ENCODE measurements at regions not wholly inside any gene's neighbourhood (a gene's known extent, or its start where the extent isn't known, plus 50 kb on each side); places are given as distances from the start of the nearest gene placed in this dataset.

DNA sequence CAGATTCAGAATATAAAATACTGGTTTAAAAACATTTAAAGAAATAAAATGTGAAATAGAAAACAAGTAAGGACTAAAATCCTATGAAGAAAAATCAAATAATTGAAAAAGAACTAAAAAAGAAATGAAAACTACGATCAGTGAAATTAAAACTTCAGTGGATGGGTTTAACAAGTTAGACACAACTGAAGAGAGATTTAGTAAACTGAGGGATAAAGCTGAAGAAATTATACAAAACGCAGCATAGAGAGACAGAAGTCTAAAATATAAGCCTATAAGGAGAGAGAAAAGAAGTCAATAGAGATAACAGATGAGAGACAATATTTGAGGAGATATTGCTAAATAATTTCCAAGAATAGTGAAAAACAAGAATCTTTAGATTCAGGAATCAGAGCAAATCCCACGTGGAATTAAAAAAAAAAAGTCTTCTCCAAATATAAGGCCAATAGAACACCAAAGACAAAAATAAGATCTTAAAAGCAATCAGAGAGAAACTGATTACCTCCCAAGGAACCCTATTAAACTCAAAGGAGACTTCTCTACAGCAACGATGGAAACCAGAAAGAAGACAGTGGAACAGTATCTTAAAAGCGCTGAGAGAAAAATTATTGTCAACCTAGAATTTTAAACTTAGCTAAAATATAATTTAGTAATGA lies 59.6 kb upstream of the ABL1 start:
- no peaks in the 10 kb centered on the region for H3K36me3 Mint-ChIP-seq (ENCODE audit: low read depth)
- intact Hi-C loops (cut with micrococcal nuclease), result no loop called here
- H3K9me3 Mint-ChIP-seq, result peaks cover 5% of the 10 kb centered on the region
- peaks cover 14% of the 10 kb centered on the region for H3K4me1 Mint-ChIP-seq
- ChIA-PET POLR2A (interaction anchor here (0.5 kb wide), 1 partner anchor 598 kb away, joined by 4 read pairs; no protein-coding TSS in a partner anchor), CTCF (interaction anchor here (1.2 kb wide), 1 partner anchor 87 kb away, joined by 3 read pairs; no protein-coding TSS in a partner anchor)
- H3K4me3 Mint-ChIP-seq, result no peak overlapping the region
- TF ChIP-seq, protein P1, sequence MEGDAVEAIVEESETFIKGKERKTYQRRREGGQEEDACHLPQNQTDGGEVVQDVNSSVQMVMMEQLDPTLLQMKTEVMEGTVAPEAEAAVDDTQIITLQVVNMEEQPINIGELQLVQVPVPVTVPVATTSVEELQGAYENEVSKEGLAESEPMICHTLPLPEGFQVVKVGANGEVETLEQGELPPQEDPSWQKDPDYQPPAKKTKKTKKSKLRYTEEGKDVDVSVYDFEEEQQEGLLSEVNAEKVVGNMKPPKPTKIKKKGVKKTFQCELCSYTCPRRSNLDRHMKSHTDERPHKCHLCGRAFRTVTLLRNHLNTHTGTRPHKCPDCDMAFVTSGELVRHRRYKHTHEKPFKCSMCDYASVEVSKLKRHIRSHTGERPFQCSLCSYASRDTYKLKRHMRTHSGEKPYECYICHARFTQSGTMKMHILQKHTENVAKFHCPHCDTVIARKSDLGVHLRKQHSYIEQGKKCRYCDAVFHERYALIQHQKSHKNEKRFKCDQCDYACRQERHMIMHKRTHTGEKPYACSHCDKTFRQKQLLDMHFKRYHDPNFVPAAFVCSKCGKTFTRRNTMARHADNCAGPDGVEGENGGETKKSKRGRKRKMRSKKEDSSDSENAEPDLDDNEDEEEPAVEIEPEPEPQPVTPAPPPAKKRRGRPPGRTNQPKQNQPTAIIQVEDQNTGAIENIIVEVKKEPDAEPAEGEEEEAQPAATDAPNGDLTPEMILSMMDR (IDR thresholded peaks at IDR 0.05), result no peak
- H3K27me3 Mint-ChIP-seq, result no peaks in the 10 kb centered on the region
- no peak overlapping the region for H3K27ac Mint-ChIP-seq
- no peak for DNase-seq
- no peak for ATAC-seq (ENCODE audit: low read depth)

DNA sequence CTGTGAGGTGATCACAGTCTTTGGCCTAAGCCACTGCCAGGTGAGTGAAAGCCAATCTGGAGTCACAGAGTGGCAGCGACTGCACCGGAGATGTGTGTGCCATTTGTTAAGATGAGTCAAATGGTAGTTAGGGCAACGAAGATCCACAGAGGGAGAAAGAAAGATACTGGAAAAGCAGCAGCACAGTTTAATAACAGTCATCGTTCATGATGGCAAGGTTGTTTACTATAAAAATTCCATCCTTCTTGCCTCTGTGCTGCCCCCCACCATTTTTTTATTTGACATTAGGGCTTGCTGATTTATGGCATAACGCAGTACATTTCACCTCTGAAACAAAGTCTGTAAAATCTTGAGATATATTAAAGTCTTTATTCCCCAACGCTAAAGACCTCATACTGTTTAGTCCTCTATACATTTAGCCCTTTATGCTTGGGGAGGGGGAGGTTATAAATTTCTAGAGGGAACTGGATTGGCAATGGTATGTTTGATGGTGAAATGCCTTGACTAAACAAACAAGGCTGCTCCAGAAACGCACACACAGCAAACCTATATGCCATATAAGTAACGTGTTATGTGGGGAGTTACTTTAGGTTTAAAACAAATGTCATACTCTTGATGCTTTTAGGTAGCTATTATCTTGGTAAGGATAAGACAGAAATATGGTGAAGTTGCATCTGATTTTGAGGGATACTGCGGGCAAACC lies 55.8 kb upstream of the ABL1 start:
- DNase-seq (no peak), ATAC-seq (ENCODE audit: low read depth) (no peak)
- H3K36me3 Mint-ChIP-seq (ENCODE audit: low read depth), result no peaks in the 10 kb centered on the region
- peaks cover 5% of the 10 kb centered on the region for H3K9me3 Mint-ChIP-seq
- intact Hi-C loops (cut with micrococcal nuclease), result no loop called here
- H3K4me3 Mint-ChIP-seq, result no peak overlapping the region
- peaks cover 14% of the 10 kb centered on the region for H3K4me1 Mint-ChIP-seq
- H3K27ac Mint-ChIP-seq, result no peak overlapping the region
- CTCF ChIA-PET, result interaction anchor here (1.4 kb wide), 1 partner anchor 90 kb away, joined by 4 read pairs; no protein-coding TSS in a partner anchor
- H3K27me3 Mint-ChIP-seq, result no peaks in the 10 kb centered on the region
- TF ChIP-seq, protein P1 (IDR thresholded peaks at IDR 0.05), result no peak
- POLR2A ChIA-PET, result no interaction called here

DNA sequence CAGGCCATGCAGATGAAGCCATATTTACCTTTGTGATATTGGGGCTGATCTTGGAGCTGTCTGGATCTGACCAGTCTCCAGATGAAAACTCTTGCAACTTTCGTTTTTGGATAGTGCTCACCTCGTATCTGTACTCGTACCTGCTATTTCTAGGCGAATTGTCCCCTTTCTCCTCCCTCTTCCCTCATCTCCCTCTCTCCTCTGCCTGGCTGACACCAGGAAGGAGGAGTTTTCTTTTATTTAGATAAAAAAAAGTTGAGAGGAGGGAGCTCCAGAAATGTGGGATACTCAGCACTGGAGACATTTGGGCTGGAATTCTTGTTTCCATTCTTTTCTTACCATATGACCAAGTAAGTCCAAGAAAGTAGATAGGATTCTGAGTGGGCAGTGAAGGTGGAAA lies 54.6 kb upstream of the ABL1 start:
- ChIA-PET CTCF (no interaction called here), POLR2A (interaction anchor here (0.6 kb wide), 1 partner anchor 49 kb away, joined by 11 read pairs; no protein-coding TSS in a partner anchor)
- peaks cover 6% of the 10 kb centered on the region for H3K4me1 Mint-ChIP-seq
- no peaks in the 10 kb centered on the region for H3K36me3 Mint-ChIP-seq (ENCODE audit: low read depth)
- no peaks in the 10 kb centered on the region for H3K27me3 Mint-ChIP-seq
- no peak for DNase-seq
- H3K9me3 Mint-ChIP-seq, result peaks cover 3% of the 10 kb centered on the region
- ATAC-seq (ENCODE audit: low read depth), result no peak
- TF ChIP-seq, protein P1 (IDR thresholded peaks at IDR 0.05), result no peak
- H3K27ac Mint-ChIP-seq, result no peak overlapping the region
- intact Hi-C loops (cut with micrococcal nuclease), result no loop called here
- H3K4me3 Mint-ChIP-seq, result no peak overlapping the region

DNA sequence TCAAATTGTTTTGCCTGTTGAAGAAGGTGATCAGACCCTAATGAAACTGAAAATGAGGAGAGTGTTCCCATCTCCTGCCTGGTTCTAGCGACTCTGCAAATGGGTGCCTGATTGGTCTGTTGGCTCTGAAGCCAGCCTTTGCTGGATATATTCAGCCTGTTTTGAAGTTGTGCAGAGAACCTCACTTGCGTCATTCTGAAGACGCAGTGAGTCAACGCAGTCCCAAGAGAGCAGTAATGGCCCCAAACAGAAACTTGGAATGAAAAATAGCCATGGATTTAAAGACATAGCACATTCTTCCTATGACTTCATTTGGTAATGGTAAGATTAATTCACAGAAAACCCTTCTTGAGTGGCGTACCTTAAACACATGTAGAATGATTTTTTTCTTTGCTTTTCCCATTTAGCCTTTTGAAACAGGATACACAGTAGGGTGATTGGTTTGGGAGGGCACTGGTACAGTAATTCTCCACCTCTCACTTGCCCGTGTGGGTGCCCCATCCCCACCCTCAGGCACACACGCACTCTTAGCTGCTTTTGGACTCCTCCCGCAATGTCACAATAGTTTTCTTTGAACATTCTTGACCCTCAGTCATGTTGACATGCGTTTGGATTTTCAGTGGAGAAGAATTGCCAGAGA lies 54.1 kb upstream of the ABL1 start:
- TF ChIP-seq, protein P1 (IDR thresholded peaks at IDR 0.05), result no peak
- ChIA-PET CTCF (interaction anchor here (1.2 kb wide), 1 partner anchor 9 kb away, joined by 4 read pairs; no protein-coding TSS in a partner anchor), POLR2A (interaction anchor here (0.6 kb wide), 1 partner anchor 50 kb away, joined by 11 read pairs; no protein-coding TSS in a partner anchor)
- intact Hi-C loops (cut with micrococcal nuclease), result no loop called here
- Mint-ChIP-seq H3K27ac (no peak overlapping the region), H3K27me3 (no peaks in the 10 kb centered on the region), H3K4me1 (peaks cover 6% of the 10 kb centered on the region), H3K9me3 (no peaks in the 10 kb centered on the region), H3K36me3 (ENCODE audit: low read depth) (no peaks in the 10 kb centered on the region), H3K4me3 (no peak overlapping the region)
- DNase-seq (no peak), ATAC-seq (ENCODE audit: low read depth) (no peak)

DNA sequence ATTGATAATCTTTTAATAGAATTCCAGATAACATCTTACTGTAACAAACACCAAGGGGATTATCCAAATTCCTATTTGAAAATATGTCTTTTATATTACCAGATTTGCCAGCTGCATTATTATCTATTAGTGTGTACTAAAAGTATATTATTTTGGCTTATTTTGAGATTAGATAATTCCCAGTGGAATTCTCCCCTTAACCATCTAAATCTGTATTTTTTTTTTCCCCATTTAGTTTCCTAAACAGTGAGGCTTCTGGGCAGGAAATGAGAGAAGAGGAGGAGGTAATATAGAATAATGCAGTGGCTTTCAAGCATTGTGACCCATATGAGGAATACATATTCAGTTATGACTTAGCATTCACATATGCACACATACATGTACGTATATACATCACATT lies 53.5 kb upstream of the ABL1 start:
- H3K4me1 Mint-ChIP-seq, result peaks cover 6% of the 10 kb centered on the region

More for the DNA sequence above, 53.5 kb upstream of the ABL1 start:
- H3K4me3 Mint-ChIP-seq, result no peak overlapping the region
- DNase-seq (no peak), ATAC-seq (ENCODE audit: low read depth) (no peak)
- ChIA-PET POLR2A (no interaction called here), CTCF (interaction anchor here (1.2 kb wide), 1 partner anchor 10 kb away, joined by 4 read pairs; no protein-coding TSS in a partner anchor)
- H3K9me3 Mint-ChIP-seq, result no peaks in the 10 kb centered on the region
- TF ChIP-seq, protein P1 (IDR thresholded peaks at IDR 0.05), result no peak
- no peak overlapping the region for H3K27ac Mint-ChIP-seq
- no peaks in the 10 kb centered on the region for H3K36me3 Mint-ChIP-seq (ENCODE audit: low read depth)
- intact Hi-C loops (cut with micrococcal nuclease), result no loop called here
- no peaks in the 10 kb centered on the region for H3K27me3 Mint-ChIP-seq

Data from activated B cell treated with CpG ODN at 0.5 μM for 24 hours (primary cell).